Fibroblast of skin of left quadriceps (primary cell): ENCODE measurements at regions not wholly inside any gene's neighbourhood (a gene's known extent, or its start where the extent isn't known, plus 50 kb on each side); places are given as distances from the start of the nearest gene placed in this dataset.

Source experiments
- DNase-seq, 2 experiments: peaks; one replicate each; pipeline ENCODE4 v3.0.0-alpha.2; 2013; ENCODE audit warnings: low read depth in 2 of 2

DNA sequence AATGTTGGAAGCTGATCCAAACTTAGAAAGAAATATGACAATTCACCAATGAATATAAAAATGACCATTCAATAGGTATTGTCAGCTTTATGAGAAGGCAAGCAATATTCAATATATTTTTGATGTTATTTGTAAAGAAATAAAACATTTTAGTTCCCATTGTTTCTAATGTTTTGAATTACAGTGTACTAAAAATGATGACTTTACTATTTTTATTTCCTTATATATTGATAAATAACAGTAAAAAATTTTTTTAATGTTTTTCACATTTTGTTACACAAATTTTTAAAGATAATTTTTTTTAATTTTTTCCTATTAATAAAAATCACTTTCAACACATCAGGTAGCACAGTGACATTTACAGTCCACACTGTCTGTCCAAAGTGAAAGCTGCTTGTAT is 565.5 kb upstream of the FAM241A start:
- no peak for DNase-seq

DNA sequence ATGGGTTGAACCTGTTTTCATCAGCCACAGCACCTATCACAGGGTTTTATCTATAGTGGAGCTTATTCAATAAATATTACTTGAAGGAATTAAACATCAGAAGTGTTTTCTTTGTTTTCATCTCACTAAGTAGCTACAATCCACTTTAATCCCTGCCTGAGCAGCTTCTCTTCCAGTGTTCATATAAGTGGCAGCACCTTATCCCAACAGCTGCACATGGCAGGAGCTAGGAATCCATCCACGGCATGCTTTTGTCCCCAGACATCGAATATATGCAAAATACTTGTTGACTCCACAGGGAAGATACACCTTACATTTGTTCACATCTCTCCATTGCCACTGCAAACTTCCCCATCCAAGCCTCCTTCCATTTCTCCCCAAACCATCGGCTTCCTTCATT is 549.8 kb upstream of the FAM241A start:
- DNase-seq: no peak

DNA sequence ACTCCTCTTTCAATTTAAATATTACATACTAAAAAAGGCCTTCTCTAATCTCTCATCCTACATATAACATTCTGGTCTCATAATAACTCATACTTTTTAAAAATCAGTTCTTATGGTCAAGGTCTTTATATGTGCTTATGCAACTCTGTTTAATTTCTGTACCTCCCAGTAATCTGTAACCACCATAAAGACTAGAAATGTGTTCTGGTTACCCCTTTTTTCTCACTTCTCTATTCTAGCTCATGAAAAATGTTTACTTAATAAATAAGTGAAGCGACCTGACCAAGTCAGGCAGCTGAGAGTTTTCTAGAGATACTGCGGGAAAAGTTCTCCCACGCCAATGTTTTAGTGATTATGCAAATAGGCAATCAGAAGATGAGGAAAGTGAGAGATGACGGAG is 548.8 kb upstream of the FAM241A start:
- no peak for DNase-seq

DNA sequence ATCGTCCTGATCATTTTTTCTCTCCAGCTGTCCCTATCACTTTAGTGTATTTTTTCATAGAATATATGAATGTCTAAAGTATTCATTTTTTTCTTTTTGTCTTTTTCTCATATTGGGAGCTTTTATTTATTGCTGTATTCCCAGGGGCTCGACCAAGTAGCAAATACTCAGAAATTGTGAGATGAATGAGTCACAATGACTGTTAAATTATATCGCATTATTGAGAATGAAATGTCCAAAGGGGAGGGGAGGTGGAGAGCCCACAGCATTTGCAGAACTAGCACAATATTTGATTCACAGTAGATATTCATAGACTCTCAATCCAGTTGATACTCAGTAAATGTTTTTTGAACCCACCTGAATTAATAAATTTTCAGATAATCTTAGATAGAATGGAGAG is 543.6 kb upstream of the FAM241A start:
- peak in 1 of 2 experiments; percentile 12 for DNase-seq

DNA sequence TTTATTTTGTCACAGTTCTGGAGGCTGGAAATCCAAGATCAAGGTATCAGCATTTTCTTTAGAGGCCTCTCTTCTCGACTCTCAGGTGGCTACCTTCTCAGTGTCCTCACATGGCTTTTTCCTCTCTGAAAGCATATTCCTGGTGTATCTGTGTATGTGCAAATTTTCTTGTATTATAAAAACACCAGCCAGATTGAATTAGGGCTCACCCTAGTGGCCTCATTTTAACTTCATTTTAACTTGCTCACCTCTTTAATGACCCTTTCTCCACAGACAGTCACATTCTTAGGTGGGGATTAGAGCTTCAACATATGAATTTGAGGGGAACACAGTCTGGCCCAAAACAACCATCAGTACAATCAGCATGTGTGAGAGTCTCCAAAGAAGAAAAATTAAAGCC is 542.4 kb upstream of the FAM241A start:
- DNase-seq: peak in 1 of 2 experiments; percentile 6

DNA sequence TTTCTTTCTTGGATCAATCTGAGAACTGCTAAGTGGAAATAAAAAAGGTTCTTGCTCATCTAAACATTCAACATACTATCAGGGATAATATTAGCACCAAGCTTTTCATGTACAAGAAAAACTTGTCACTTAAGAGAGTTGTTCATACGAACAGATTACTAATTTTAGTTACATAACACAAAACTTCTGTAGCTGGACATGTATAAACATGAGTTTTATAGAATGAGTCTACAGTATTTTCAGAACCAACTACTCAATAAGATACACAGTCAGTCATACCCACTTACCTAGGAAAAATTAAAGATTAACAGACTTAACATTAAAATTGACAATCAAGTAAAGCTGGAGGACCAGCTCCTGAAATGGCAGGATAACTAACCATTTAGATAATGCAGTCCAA is 540.1 kb upstream of the FAM241A start:
- DNase-seq: no peak

DNA sequence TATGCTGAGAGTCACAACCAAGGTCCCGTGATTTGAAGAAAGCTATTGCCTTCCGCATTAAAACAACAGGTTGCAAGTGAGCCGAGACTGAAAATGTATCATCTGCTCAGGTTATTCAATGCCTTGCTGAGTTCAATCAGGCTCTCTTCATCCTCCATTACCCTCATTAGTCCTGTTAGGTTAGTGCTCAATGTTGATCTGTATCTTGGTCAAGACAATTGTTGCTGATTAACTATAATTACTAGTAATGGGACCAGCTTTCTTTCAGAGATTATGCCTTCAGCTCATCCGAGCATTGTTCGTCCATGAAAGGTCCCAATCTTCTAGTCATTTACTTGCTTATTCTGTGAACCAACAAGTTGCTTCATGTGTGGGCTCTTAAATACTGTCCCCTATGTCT is 534.6 kb upstream of the FAM241A start:
- DNase-seq: no peak

DNA sequence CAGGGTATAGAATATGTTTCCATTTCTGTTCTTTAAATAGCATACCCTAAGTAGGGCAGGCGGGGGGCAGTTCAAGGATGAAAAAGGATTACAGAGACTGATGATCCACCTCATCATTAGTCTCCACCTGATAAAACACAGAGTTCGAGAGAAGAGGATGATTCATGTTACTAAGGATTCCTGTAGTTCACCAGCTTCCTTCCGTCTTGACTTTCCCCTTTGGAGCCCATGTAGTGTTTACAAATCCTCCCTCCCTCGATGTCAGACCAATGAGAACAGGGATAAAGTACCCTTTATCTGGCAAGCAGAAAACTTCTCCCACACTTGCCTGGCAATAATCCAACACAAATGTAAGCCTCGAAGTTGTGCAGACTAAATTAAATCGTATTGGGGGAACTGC is 526.3 kb upstream of the FAM241A start:
- DNase-seq: no peak

DNA sequence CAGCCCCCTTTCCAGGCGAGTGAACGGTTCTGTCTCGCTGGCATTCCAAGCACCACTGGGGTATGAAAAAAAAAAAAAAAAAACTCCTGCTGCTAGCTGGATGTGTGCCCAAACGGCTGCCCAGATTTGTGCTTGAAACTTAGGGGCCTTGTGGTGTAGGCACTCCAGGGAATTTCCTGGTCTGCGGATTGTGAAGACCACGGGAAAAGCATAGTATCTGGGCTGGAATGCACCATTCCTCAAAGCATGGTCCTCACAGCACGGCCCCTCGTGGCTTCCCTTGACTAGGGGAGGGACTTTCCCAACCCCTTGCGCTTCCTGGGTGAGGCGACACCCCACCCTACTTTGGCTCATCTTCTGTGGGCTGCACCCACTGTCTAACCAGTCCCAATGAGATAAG is 516.8 kb upstream of the FAM241A start:
- DNase-seq: no peak

DNA sequence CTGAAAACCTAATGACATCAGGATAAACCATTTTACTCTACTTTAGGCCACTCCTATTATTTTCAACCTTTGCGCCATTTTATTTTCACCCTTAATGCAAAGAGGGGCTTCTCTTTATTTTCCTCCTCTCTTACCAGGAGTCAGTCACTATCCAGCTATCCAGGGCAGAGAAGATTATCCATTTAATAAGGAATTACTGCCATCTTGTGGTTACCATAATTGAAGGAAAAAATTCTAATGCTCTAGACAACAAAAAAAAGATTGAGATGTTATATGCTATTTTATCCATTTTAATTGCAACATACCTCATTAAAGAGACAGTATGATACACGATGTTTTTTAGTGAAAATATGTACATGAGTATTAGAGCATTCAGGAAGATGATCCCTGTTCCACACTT is 514.5 kb upstream of the FAM241A start:
- peak; percentile 35 to 42 for DNase-seq

DNA sequence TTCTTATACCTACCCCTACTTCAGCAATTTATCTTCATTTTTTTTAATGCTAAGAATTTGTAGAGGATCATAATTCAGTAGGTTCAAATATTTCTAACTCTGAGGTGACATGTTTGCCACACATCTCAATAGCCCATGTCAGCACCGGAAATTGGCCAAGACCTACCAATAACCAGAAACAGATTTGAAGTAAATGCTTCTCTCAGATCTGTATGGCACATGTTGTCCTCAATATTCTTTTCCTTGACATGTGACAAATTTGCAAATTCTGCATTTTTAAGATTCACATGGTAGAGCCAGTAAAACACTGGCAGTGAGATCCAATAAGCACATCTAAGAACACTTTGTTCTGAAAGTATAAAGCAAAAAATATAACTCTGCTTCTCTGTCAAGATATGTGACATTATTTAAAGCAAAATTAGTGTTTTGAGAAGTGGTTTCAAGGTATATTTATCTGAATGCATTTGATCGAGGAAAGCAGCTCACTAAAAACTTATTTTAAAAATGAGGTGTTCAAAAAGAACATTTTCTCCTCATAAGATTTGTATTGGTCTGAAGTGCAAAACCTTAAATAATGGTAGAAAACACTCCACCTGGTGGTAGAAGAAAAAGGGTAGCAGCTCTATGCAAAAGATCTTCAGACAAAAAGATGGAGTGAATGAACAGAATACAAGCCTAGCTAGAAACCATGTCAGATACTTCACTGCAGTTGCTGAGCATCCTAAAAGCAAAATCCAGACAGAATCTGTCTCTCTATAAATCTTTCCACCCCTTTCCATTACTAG is 513.8 kb upstream of the FAM241A start:
- peak in 1 of 2 experiments; percentile 17 for DNase-seq

DNA sequence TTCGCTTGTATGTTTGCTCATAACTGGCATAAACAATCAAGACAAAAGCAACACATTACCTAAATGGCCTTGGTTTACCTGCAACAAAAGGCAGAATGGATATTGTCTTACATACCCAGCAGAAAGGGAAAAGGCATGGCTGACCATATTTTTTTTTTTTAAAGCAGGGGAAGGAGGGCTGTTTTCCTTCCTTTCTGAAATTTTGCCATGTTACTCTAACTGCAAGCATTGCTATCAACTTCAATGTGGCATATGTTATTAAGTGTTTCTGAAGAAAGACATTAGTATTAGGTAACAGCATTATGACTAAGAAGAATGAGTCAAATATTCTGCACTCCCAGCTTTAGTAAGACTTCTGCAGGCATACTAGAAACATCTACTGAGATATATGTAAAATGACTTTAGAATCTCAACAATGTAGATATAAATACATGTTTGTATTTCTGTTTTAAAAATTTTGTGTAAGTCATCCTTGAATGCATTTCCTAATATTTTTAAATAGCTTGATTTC is 512.6 kb upstream of the FAM241A start:
- DNase-seq: peak; percentile 42 to 46

DNA sequence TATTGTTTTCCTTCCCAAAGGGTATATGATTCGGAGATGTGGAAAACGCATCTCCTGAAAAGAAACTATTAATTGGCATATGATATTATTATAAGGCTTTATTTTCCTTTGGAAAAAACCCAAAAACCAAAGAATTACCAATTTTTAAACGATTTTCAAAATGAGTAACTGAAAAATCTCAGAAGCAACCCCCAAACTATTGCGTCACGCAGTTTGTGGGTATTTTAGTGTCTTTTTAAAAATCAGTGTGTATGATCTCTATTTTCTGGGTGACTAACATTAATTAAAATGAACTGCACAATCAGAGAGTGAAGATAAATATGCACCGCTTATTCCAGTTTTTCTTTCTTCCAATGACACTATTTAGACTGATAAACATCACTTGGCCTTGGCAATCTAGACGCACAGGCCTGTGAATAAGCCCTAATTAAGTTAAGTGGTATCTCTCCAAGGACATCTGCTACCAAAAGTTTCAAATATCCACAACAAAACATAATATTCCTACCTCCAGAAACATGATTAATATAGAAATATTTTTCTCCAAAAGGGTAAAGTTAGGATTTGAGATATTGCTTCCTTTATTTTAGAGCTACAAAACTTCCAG is 511.5 kb upstream of the FAM241A start:
- DNase-seq: no peak

DNA sequence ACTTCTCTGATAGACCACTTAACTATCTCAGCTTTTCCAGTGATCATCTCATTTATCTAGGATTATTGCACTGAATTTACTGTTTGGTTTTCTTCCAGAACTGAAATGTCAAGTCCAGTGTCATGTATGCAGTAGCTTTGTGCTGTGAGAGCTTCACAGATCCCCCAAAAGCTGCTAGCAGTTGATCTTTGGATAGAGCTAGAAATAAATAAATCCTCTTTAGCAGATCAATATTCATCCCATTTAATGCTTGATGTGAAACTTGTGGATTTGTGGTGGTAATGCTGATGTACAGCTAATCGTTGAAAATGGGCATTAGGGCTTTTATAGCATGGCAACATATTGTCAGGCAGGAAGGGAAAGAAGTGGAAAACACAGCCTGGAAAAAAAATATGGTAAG is 509.6 kb upstream of the FAM241A start:
- DNase-seq: no peak

DNA sequence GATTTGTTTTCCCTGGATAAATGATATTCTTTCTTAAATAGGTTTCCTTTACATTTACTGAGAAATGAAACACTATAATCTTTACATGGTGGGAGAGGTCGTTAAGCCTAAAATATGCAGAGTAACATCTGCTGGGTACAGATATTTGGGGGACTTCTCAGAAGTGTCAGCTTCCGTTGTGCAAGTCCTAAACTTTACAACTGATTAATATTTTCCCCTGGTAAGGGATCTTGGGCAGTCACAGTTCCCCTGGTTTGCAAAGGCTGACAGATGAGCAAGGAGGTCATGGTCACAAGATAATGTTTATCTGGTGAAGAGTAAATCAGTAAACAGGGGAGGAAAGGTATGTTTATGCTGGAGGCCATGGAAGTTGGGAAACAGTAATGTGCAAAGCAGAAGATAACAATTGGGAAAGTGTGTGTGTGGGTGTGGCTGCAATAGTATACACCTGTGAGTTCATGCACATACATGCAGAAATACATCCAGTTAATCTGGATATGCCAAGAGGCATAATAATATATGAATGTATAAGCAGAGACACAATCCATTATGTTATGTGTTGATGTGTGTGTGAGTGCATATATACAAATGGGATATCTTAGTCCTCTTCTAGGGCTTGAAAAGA is 508.2 kb upstream of the FAM241A start:
- DNase-seq: no peak

DNA sequence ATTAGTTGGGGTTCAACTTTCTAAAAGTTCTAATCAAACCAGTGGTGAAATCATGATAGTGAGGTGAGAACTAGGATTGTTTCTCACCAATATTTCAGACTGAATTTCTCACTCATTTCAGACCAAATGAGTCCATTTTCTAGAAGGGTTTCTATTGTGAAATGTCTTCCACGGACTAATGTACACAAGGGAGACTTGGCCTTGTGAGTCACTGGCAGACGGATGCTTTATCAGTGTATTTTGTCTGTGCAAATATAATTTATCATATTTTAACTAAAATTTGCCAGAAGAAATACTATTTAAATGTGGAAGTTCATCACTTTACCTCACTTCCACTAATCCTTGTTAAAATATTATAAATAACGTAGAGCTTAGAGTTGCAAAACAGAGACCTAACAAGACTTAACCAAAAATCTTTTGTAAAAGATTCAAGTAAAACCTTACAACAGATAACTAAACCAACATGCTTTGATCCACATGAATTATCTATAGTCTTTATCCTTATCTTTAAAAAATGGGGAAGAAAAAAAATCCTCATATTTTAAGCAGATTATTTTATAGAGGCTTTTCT is 506.0 kb upstream of the FAM241A start:
- no peak for DNase-seq

DNA sequence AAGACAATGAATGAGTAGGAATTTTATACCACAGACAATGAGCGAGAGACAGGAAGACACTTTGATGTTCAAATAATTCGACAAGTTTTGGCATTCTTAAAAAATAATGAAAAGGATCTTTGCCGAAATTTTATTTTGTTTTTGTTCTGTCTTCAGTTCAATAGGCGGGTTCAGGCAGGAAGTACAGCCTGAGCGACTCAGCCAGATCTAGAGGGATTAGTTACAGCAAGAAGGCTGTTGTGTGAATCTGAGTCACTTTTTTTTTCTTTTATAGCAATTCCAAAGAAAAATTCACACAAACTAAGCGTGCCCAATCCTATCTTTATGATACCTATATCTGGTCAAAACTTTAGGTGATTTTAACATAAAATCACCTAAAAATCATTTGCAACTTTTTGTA is 505.4 kb upstream of the FAM241A start:
- DNase-seq: no peak

DNA sequence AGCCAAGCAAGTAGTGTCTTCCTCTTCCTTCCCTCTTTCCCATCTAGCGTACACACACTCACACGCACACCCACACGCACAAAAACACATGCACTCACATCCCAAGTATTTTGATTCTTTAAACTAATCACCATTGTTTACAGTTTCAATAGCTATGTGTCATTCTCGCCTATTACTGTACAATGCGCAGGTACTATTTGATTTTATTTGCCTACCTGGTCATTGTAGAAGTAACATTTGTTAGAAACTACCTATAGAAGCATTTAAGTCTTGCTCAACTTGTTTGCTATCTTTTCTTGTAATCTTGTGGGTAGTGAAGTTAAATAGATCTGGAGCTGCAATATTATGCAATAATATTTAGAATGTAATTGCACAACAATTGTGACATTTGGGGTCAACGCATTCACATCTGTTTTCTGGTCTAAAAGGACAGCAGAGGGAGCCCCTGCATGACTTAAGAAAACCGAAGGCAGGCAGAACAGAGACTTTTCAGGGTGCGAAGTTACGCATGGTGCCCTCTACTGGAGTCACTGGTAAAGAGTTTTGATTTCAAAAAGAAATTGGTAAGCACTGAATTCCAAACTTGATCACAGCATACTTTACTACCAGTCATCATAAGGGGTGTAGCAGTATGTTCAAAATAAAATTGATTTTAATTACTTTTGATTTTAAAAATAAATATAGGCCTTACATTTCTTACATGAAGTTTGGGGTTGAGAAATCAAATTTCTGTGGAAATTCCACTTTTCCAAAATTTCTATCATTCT is 503.3 kb upstream of the FAM241A start:
- peak; percentile 85 to 86 for DNase-seq

DNA sequence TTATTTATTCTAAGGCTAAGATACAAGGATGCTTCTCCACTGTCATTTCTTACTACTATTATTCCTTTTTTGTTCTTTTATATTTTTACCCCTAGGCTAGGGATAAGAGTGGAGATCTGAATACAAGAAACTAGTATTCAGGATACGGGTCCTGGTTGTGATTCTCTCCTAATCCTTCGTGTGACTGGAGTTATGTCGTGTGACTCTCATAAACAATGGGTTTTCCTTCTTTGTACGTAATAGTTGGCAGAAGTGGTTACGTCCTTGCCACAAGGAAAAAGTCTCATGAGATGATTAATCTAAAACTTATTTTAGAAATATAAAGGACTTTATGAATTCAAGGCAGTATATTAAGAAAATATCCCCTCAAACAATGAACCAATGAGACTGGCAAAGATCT is 497.2 kb upstream of the FAM241A start:
- no peak for DNase-seq

DNA sequence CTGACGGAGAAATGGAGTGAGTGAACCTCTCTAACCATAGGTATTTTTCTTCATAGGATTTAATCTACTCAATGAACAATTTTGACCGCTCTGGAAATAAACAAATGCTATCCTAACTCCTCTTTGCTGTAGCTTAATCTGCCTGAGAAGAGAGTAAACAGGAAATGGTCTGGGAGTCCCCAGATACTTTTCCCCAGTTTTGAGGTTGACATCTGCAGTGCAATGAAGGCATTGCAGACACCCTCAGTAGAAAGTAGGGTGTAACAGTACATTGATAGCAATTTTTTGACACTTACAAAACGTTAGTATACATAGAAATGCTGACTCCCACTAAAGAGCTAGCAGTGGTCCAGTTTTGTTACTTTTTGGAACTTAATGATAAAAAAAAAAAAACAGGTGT is 495.9 kb upstream of the FAM241A start:
- no peak for DNase-seq

DNA sequence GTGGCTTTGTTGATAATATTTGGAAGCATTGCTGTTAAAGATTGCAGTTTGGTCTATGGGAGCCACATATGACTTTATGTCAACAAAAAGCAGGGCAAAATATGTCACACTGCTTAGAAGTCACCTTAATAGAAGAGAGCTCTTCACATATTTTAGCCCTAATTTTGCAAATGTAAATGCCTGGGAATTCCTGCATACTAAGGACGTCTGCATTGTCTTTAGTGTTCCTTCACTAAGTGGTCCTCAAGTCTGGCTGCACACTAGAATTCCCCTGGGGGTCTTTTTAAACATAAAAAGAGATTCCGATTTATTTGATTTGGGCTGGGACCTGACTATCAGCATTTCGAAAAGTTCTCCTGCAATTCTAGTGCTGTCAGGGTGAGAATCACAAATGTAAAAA is 495.1 kb upstream of the FAM241A start:
- no peak for DNase-seq

DNA sequence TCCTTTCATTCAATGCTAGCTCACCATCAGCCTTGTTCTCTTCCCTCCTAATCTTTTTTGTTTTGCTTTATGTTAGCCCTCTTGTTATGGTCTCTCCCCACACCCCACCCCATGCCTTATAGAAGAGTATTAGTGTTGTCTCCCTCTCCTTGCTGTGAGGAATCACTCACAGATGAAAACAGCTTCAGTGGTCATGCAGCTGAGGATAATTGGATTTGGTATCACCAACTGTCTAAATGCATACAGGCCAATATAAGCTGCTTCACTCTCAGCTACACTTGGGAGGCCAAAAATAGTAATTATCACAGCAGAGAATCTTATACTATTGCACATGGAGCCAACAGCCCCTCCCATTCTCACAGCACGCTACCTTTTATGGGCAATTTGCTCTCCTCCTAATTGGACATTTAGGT is 494.6 kb upstream of the FAM241A start:
- DNase-seq: no peak
